Keratinocyte (primary cell): ENCODE measurements at regions not wholly inside any gene's neighbourhood (a gene's known extent, or its start where the extent isn't known, plus 50 kb on each side); places are given as distances from the start of the nearest gene placed in this dataset.

Experiments
- CTCF ChIP-seq, 3 experiments: IDR thresholded peaks in 1 of 3; conservative IDR thresholded peaks in 1 of 3; optimal IDR thresholded peaks in 1 of 3; 2 replicates in 2 of 3; 3 replicates in 1 of 3; pipeline versions ENCODE3 to v1.5.1; 2011; ENCODE audit warnings: low read length in 3 of 3, mild to moderate bottlenecking in 3 of 3, moderate library complexity in 2 of 3, control low read depth in 1 of 3, inconsistent platforms in 1 of 3; ENCODE audit not compliant: insufficient read depth in 2 of 3; ENCODE audit errors: extremely low read depth in 1 of 3
- EZH2 ChIP-seq: IDR thresholded peaks from one replicate; pipeline ENCODE4 v1.6.1; 2012; ENCODE audit warnings: inconsistent platforms, mild to moderate bottlenecking, low read length, moderate library complexity

DNA sequence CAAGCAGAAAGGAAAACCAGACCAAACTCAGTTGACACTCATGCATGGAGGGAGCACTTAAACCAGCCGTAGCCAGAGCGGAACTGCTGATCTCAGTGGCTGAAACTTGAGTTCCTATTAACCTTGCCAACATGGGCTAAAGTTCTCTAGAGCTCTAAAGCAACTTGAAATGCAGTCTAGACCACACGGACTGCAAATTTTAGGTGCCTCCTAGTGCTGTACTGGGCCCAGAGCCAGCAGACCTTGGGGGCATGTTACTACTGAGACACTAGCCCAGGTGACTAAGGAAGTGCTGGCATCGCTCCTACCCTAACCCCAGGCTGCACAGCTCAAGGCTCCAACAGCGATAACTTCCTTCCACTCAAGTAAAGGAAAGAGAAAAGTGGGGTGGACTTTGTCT, 236.5 kb downstream of the AKAIN1 start:
- TF ChIP-seq EZH2, result no peak
- TF ChIP-seq CTCF (optimal IDR thresholded peaks at IDR 0.05 in 1 of 3, IDR thresholded peaks at IDR 0.05 in 1 of 3, conservative IDR thresholded peaks at IDR 0.05 in 1 of 3; ENCODE audit: extremely low read depth in 1 of 3, insufficient read depth in 2 of 3, low read length in 3 of 3), result no peak
